Esophagus squamous epithelium (tissue), 4 donors: ENCODE measurements at regions not wholly inside any gene's neighbourhood (a gene's known extent, or its start where the extent isn't known, plus 50 kb on each side); places are given as distances from the start of the nearest gene placed in this dataset.

Source experiments
- CTCF ChIP-seq, 6 experiments: fragments of 450-650 bp in 4 of 6; fragments of 200-600 bp in 2 of 6; sonication (generic) in 2 of 6; IDR thresholded peaks; one replicate each; pipeline ENCODE4 v1.5.1; 2016 to 2019; ENCODE audit warnings: antibody characterized with exemption in 6 of 6, mild to moderate bottlenecking in 4 of 6, moderate library complexity in 4 of 6
- POLR2A ChIP-seq, 4 donors: fragments of 450-650 bp; IDR thresholded peaks; one replicate each; pipeline ENCODE4 v1.6.1; 2017; ENCODE audit warnings: antibody characterized with exemption in 4 of 4, mild to moderate bottlenecking in 4 of 4, moderate library complexity in 3 of 4

DNA sequence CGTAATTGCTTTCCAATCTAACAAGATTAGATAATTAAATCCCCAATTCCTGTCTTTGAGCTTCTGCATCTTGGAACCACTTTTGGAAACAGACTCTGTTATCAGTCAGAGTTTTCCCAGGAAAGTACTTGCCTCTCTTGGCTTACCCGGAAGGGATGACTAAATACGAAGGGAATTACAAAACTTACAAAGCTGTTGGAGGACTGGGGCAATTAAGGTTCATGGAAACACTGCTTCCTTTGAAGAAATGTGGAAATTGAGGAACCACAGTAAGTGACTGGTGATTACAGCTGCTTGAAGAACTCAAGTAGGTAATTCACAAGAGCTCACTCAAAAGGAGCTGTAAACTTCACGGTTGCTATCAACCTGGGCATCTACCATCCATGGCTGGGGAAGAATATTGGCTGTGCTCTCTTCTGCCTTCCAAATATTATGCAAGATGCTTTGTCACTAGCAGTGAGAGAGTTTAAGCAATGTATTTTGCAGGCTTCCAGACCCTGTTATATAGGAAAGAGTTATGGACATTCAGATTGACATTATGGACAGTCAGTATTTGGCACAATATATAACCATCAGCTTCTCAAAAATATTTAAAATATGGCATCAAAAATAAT, 104.6 kb upstream of the MAN2A1 start:
- TF ChIP-seq CTCF (IDR thresholded peaks at IDR 0.05) (no peak), POLR2A (IDR thresholded peaks at IDR 0.05) (no peak)
